HG03139 (cell line): ENCODE measurements at regions not wholly inside any gene's neighbourhood (a gene's known extent, or its start where the extent isn't known, plus 50 kb on each side); places are given as distances from the start of the nearest gene placed in this dataset.

Source experiments
- ATAC-seq: cut with Tn5 transposase; IDR thresholded peaks from one replicate; pipeline ENCODE4 v1.9.1; 2021; ENCODE audit not compliant: unreplicated experiment

- no peak for ATAC-seq
Measured at GRCh38 chr4:138030375-138030774, 211.8 kb downstream of the SLC7A11 start.

- no peak for ATAC-seq
Measured at GRCh38 chr4:138028923-138029322, 213.2 kb downstream of the SLC7A11 start.

GRCh38 chr4:138021139-138021830 is 220.9 kb downstream of the SLC7A11 start:
- no peak for ATAC-seq

GRCh38 chr4:138014590-138015288 is 227.4 kb downstream of the SLC7A11 start:
- ATAC-seq, result no peak

GRCh38 chr4:138013625-138014024 is 228.5 kb downstream of the SLC7A11 start:
- no peak for ATAC-seq

GRCh38 chr4:138010639-138011038 is 231.5 kb downstream of the SLC7A11 start:
- no peak for ATAC-seq

GRCh38 chr4:138007572-138007971 is 234.6 kb downstream of the SLC7A11 start:
- no peak for ATAC-seq

GRCh38 chr4:138005486-138005885 is 236.7 kb downstream of the SLC7A11 start:
- ATAC-seq, result no peak

- peak; percentile 83 for ATAC-seq
Measured at GRCh38 chr4:138003248-138003647, 238.9 kb downstream of the SLC7A11 start.

- ATAC-seq, result no peak
Measured at GRCh38 chr4:137998666-137999429, 243.3 kb downstream of the SLC7A11 start.

GRCh38 chr4:137997496-137997895 is 244.7 kb downstream of the SLC7A11 start:
- no peak for ATAC-seq

- ATAC-seq, result no peak
Measured at GRCh38 chr4:137994853-137995252, 247.3 kb downstream of the SLC7A11 start.

- no peak for ATAC-seq
Measured at GRCh38 chr4:137993232-137993631, 248.9 kb downstream of the SLC7A11 start.

- no peak for ATAC-seq
Measured at GRCh38 chr4:137981277-137981676, 260.9 kb downstream of the SLC7A11 start.

GRCh38 chr4:137980641-137981040 is 261.5 kb downstream of the SLC7A11 start:
- ATAC-seq, result no peak

GRCh38 chr4:137979938-137980337 is 262.2 kb downstream of the SLC7A11 start:
- no peak for ATAC-seq

- no peak for ATAC-seq
Measured at GRCh38 chr4:137968956-137969678, 273.0 kb downstream of the SLC7A11 start.

GRCh38 chr4:137967480-137968190 is 274.5 kb downstream of the SLC7A11 start:
- no peak for ATAC-seq

- ATAC-seq, result no peak
Measured at GRCh38 chr4:137966504-137966903, 275.6 kb downstream of the SLC7A11 start.

GRCh38 chr4:137961051-137961438 is 281.1 kb downstream of the SLC7A11 start:
- ATAC-seq, result no peak
